Stimulated activated naive CD8-positive, alpha-beta T cell treated with anti-CD3 and anti-CD28 coated beads, Interleukin-15, amount 100 ng/mL, for 72 hours (primary cell): ENCODE measurements at regions not wholly inside any gene's neighbourhood (a gene's known extent, or its start where the extent isn't known, plus 50 kb on each side); places are given as distances from the start of the nearest gene placed in this dataset.

Experiments
- ATAC-seq: fragments of 150-1000 bp; cut with Tn5 transposase; 2 replicates; pipeline ENCODE4 v1.10.0; 2021; ENCODE audit warnings: mild to moderate bottlenecking, moderate library complexity
- DNase-seq, 2 donors: peaks; one replicate each; pipeline ENCODE4 v3.0.0; 2021 to 2022
- H3K27ac Mint-ChIP-seq, 2 donors: one replicate each; pipeline ENCODE4 v1.8.0; 2022; ENCODE audit warnings: mild to moderate bottlenecking in 2 of 2, mixed read lengths in 2 of 2, moderate library complexity in 2 of 2
- H3K27me3 Mint-ChIP-seq: one replicate; pipeline ENCODE4 v1.8.0; 2022; ENCODE audit warnings: mixed read lengths
- H3K4me1 Mint-ChIP-seq: one replicate; pipeline ENCODE4 v1.8.0; 2022; ENCODE audit warnings: mild to moderate bottlenecking, mixed read lengths
- H3K4me3 Mint-ChIP-seq, 2 donors: one replicate each; pipeline ENCODE4 v1.8.0; 2022; ENCODE audit warnings: mild to moderate bottlenecking in 2 of 2, mixed read lengths in 2 of 2, moderate library complexity in 1 of 2
- H3K9me3 Mint-ChIP-seq, 2 donors: one replicate each; pipeline ENCODE4 v1.8.0; 2022; ENCODE audit warnings: mixed read lengths in 2 of 2

- no peaks in the 10 kb centered on the region for H3K27me3 Mint-ChIP-seq
- H3K4me3 Mint-ChIP-seq, result no peak overlapping the region
- H3K4me1 Mint-ChIP-seq, result no peaks in the 10 kb centered on the region
- ATAC-seq (no peak), DNase-seq (no peak)
- H3K9me3 Mint-ChIP-seq, result peaks cover 5 to 10% of the 10 kb centered on the region in 2 donors
- no peak overlapping the region for H3K27ac Mint-ChIP-seq
Observed at GRCh38 chr2:104025295-104025694, 828.6 kb upstream of the POU3F3 start.

- H3K4me3 Mint-ChIP-seq, result no peak overlapping the region
- peaks cover 4 to 5% of the 10 kb centered on the region in 2 donors for H3K9me3 Mint-ChIP-seq
- H3K27ac Mint-ChIP-seq, result no peak overlapping the region
- no peaks in the 10 kb centered on the region for H3K4me1 Mint-ChIP-seq
- DNase-seq (no peak), ATAC-seq (no peak)
- H3K27me3 Mint-ChIP-seq, result no peaks in the 10 kb centered on the region
Observed at GRCh38 chr2:104026725-104027124, 827.2 kb upstream of the POU3F3 start.

GRCh38 chr2:104027321-104027720, 826.6 kb upstream of the POU3F3 start:
- ATAC-seq, result no peak

GRCh38 chr2:104028061-104028460, 825.9 kb upstream of the POU3F3 start:
- no peak overlapping the region for H3K4me3 Mint-ChIP-seq

More at GRCh38 chr2:104027321-104027720, 826.6 kb upstream of the POU3F3 start:
- H3K4me3 Mint-ChIP-seq, result no peak overlapping the region
- no peaks in the 10 kb centered on the region for H3K4me1 Mint-ChIP-seq
- no peak overlapping the region for H3K27ac Mint-ChIP-seq
- H3K9me3 Mint-ChIP-seq, result peaks cover 0 to 5% of the 10 kb centered on the region in 2 donors
- no peak for DNase-seq
- H3K27me3 Mint-ChIP-seq, result no peaks in the 10 kb centered on the region

GRCh38 chr2:104033399-104033798, 820.5 kb upstream of the POU3F3 start:
- no peaks in the 10 kb centered on the region for H3K4me1 Mint-ChIP-seq
- H3K27me3 Mint-ChIP-seq, result no peaks in the 10 kb centered on the region
- peaks cover 0 to 9% of the 10 kb centered on the region in 2 donors for H3K9me3 Mint-ChIP-seq
- DNase-seq (no peak), ATAC-seq (no peak)
- no peak overlapping the region for H3K27ac Mint-ChIP-seq
- H3K4me3 Mint-ChIP-seq, result no peak overlapping the region

More at GRCh38 chr2:104028061-104028460, 825.9 kb upstream of the POU3F3 start:
- Mint-ChIP-seq H3K4me1 (no peaks in the 10 kb centered on the region), H3K27me3 (no peaks in the 10 kb centered on the region), H3K27ac (no peak overlapping the region), H3K9me3 (peaks cover 0 to 5% of the 10 kb centered on the region in 2 donors)
- DNase-seq, result no peak
- no peak for ATAC-seq

- H3K27me3 Mint-ChIP-seq, result no peaks in the 10 kb centered on the region
- peaks cover 0 to 5% of the 10 kb centered on the region in 2 donors for H3K9me3 Mint-ChIP-seq
- DNase-seq, result no peak
- H3K4me1 Mint-ChIP-seq, result no peaks in the 10 kb centered on the region
- no peak for ATAC-seq
- no peak overlapping the region for H3K27ac Mint-ChIP-seq
- H3K4me3 Mint-ChIP-seq, result no peak overlapping the region
Observed at GRCh38 chr2:104040771-104041170, 813.1 kb upstream of the POU3F3 start.

- H3K9me3 Mint-ChIP-seq, result peaks cover 4% of the 10 kb centered on the region in 2 donors
- no peak for ATAC-seq
- H3K4me3 Mint-ChIP-seq, result no peak overlapping the region
- H3K27me3 Mint-ChIP-seq, result no peaks in the 10 kb centered on the region
- no peaks in the 10 kb centered on the region for H3K4me1 Mint-ChIP-seq
- DNase-seq, result no peak
- no peak overlapping the region for H3K27ac Mint-ChIP-seq
Observed at GRCh38 chr2:104041351-104041750, 812.6 kb upstream of the POU3F3 start.

GRCh38 chr2:104043864-104044263, 810.1 kb upstream of the POU3F3 start:
- no peak for DNase-seq
- Mint-ChIP-seq H3K4me3 (no peak overlapping the region), H3K4me1 (no peaks in the 10 kb centered on the region), H3K9me3 (peaks cover 6 to 7% of the 10 kb centered on the region in 2 donors), H3K27me3 (no peaks in the 10 kb centered on the region), H3K27ac (no peak overlapping the region)
- no peak for ATAC-seq

- no peaks in the 10 kb centered on the region for H3K27me3 Mint-ChIP-seq
- H3K9me3 Mint-ChIP-seq, result peaks cover 6 to 14% of the 10 kb centered on the region in 2 donors
- ATAC-seq, result no peak
- no peak overlapping the region for H3K27ac Mint-ChIP-seq
- H3K4me1 Mint-ChIP-seq, result no peaks in the 10 kb centered on the region
- no peak overlapping the region for H3K4me3 Mint-ChIP-seq
- DNase-seq, result no peak
Observed at GRCh38 chr2:104045071-104045470, 808.8 kb upstream of the POU3F3 start.

GRCh38 chr2:104046466-104046865, 807.4 kb upstream of the POU3F3 start:
- no peak overlapping the region for H3K27ac Mint-ChIP-seq
- DNase-seq, result no peak
- H3K4me3 Mint-ChIP-seq, result no peak overlapping the region
- no peaks in the 10 kb centered on the region for H3K4me1 Mint-ChIP-seq
- ATAC-seq, result no peak
- H3K9me3 Mint-ChIP-seq, result peaks cover 6 to 14% of the 10 kb centered on the region in 2 donors
- H3K27me3 Mint-ChIP-seq, result no peaks in the 10 kb centered on the region

- DNase-seq (no peak), ATAC-seq (no peak)
- peaks cover 6 to 14% of the 10 kb centered on the region in 2 donors for H3K9me3 Mint-ChIP-seq
- no peaks in the 10 kb centered on the region for H3K27me3 Mint-ChIP-seq
- no peak overlapping the region for H3K4me3 Mint-ChIP-seq
- no peak overlapping the region for H3K27ac Mint-ChIP-seq
- no peaks in the 10 kb centered on the region for H3K4me1 Mint-ChIP-seq
Observed at GRCh38 chr2:104047516-104047915, 806.4 kb upstream of the POU3F3 start.

GRCh38 chr2:104049438-104049837, 804.5 kb upstream of the POU3F3 start:
- no peaks in the 10 kb centered on the region for H3K27me3 Mint-ChIP-seq
- no peak overlapping the region for H3K4me3 Mint-ChIP-seq
- ATAC-seq (no peak), DNase-seq (no peak)
- no peak overlapping the region for H3K27ac Mint-ChIP-seq
- H3K4me1 Mint-ChIP-seq, result no peaks in the 10 kb centered on the region
- peaks cover 6 to 18% of the 10 kb centered on the region in 2 donors for H3K9me3 Mint-ChIP-seq

GRCh38 chr2:104049981-104050380, 803.9 kb upstream of the POU3F3 start:
- Mint-ChIP-seq H3K9me3 (peaks cover 6 to 18% of the 10 kb centered on the region in 2 donors), H3K4me1 (no peaks in the 10 kb centered on the region), H3K4me3 (no peak overlapping the region), H3K27ac (no peak overlapping the region), H3K27me3 (no peaks in the 10 kb centered on the region)
- DNase-seq (no peak), ATAC-seq (no peak)

- Mint-ChIP-seq H3K4me1 (no peaks in the 10 kb centered on the region), H3K27me3 (no peaks in the 10 kb centered on the region), H3K27ac (no peak overlapping the region), H3K4me3 (no peak overlapping the region), H3K9me3 (peaks cover 6 to 17% of the 10 kb centered on the region in 2 donors)
- ATAC-seq (no peak), DNase-seq (no peak)
Observed at GRCh38 chr2:104050656-104051242, 803.2 kb upstream of the POU3F3 start.

- Mint-ChIP-seq H3K9me3 (peaks cover 0 to 15% of the 10 kb centered on the region in 2 donors), H3K4me3 (no peak overlapping the region), H3K27me3 (no peaks in the 10 kb centered on the region), H3K4me1 (no peaks in the 10 kb centered on the region), H3K27ac (peak overlapping the region in 1 of 2 donors; percentile 45)
- DNase-seq (no peak), ATAC-seq (no peak)
Observed at GRCh38 chr2:104051766-104052165, 802.1 kb upstream of the POU3F3 start.

- no peak for ATAC-seq
Observed at GRCh38 chr2:104052356-104052755, 801.6 kb upstream of the POU3F3 start.

GRCh38 chr2:104056451-104056850, 797.5 kb upstream of the POU3F3 start:
- Mint-ChIP-seq H3K27ac (no peak overlapping the region), H3K4me1 (no peaks in the 10 kb centered on the region), H3K4me3 (no peak overlapping the region), H3K27me3 (no peaks in the 10 kb centered on the region), H3K9me3 (peaks cover 4 to 8% of the 10 kb centered on the region in 2 donors)
- ATAC-seq (no peak), DNase-seq (no peak)

More at GRCh38 chr2:104052356-104052755, 801.6 kb upstream of the POU3F3 start:
- Mint-ChIP-seq H3K27me3 (no peaks in the 10 kb centered on the region), H3K27ac (no peak overlapping the region), H3K9me3 (peaks cover 0 to 15% of the 10 kb centered on the region in 2 donors), H3K4me3 (no peak overlapping the region), H3K4me1 (no peaks in the 10 kb centered on the region)
- no peak for DNase-seq
